HEK293 (cell line): ENCODE measurements at regions not wholly inside any gene's neighbourhood (a gene's known extent, or its start where the extent isn't known, plus 50 kb on each side); places are given as distances from the start of the nearest gene placed in this dataset.
"Not testable (repeated sequence)": the region's sequence is repeated elsewhere in the genome, so short reads cannot be mapped to it uniquely, and the experiment has no call there.

Experiments
- CTCF ChIA-PET: fragments of 350-600 bp; formaldehyde crosslinking; extraction: SDS; loops from one replicate; lab custom pipeline; 2021; ENCODE audit warnings: antibody characterized with exemption; lab: Yijun Ruan, JAX
- POLR2A ChIA-PET: fragments of 300-600 bp; formaldehyde crosslinking; extraction: SDS; loops from one replicate; lab custom pipeline; 2020; ENCODE audit warnings: antibody characterized with exemption, inconsistent platforms; lab: Yijun Ruan, JAX
- H3K27ac ChIP-seq: fragments of 200-500 bp; sonication (Bioruptor generic); 2 replicates; pipeline ENCODE4 v1.5.1; 2014; ENCODE audit warnings: low read depth, low read length, control low read depth, inconsistent platforms; ENCODE audit errors: extremely low read depth
- H3K36me3 ChIP-seq, 2 experiments: fragments of 200-500 bp in 1 of 2; sonication (Bioruptor generic) in 1 of 2; 1 replicate in 1 of 2; 2 replicates in 1 of 2; pipeline ENCODE4 v1.5.1; 2014 to 2017; ENCODE audit warnings: inconsistent platforms in 2 of 2, low read length in 2 of 2; ENCODE audit not compliant: control insufficient read depth in 2 of 2, insufficient read depth in 1 of 2
- H3K4me1 ChIP-seq: fragments of 200-500 bp; sonication (Bioruptor generic); 2 replicates; pipeline ENCODE4 v1.5.1; 2014; ENCODE audit warnings: mild to moderate bottlenecking, low read length, inconsistent platforms; ENCODE audit not compliant: control insufficient read depth, insufficient read depth
- H3K4me3 ChIP-seq: 2 replicates; pipeline ENCODE4 v1.5.1; 2011; ENCODE audit warnings: low read depth, mild to moderate bottlenecking, control low read depth, low read length, moderate library complexity
- H3K9me3 ChIP-seq: fragments of 200-500 bp; sonication (Bioruptor generic); 2 replicates; pipeline ENCODE4 v1.5.1; 2014; ENCODE audit warnings: low read depth, low read length, inconsistent platforms; ENCODE audit not compliant: control insufficient read depth, insufficient read depth
- BCL11B ChIP-seq: fragments of 450-650 bp; formaldehyde crosslinking; IDR thresholded peaks from 2 replicates; pipeline ENCODE4 v1.5.1; 2016; ENCODE audit warnings: low read depth, missing biosample characterization, missing genetic modification characterization
- CTCF ChIP-seq: fragments of 450-650 bp; formaldehyde crosslinking; IDR thresholded peaks from 2 replicates; pipeline ENCODE4 v1.5.1; 2016; ENCODE audit warnings: missing biosample characterization, missing genetic modification characterization
- HOXA7 ChIP-seq: sonication (generic); formaldehyde crosslinking; IDR thresholded peaks from 2 replicates; pipeline ENCODE4 v1.8.1; 2022; ENCODE audit warnings: missing genetic modification reagents, borderline replicate concordance
- IKZF3 ChIP-seq: fragments of 450-650 bp; IDR thresholded peaks from 2 replicates; pipeline ENCODE4 v1.5.0; 2018; ENCODE audit warnings: missing biosample characterization, mild to moderate bottlenecking, missing genetic modification characterization, moderate library complexity
- MEIS1 ChIP-seq: sonication (generic); formaldehyde crosslinking; IDR thresholded peaks from 2 replicates; pipeline ENCODE4 v1.8.1; 2022; ENCODE audit warnings: missing genetic modification reagents, mild to moderate bottlenecking, borderline replicate concordance
- PRDM4 ChIP-seq: fragments of 450-650 bp; formaldehyde crosslinking; IDR thresholded peaks from 2 replicates; pipeline ENCODE4 v1.5.1; 2017; ENCODE audit warnings: missing biosample characterization, missing genetic modification characterization
- RBAK ChIP-seq: fragments of 450-650 bp; formaldehyde crosslinking; IDR thresholded peaks from 2 replicates; pipeline ENCODE4 v1.5.1; 2016; ENCODE audit warnings: missing biosample characterization, missing genetic modification characterization
- YY2 ChIP-seq: fragments of 450-650 bp; formaldehyde crosslinking; IDR thresholded peaks from 2 replicates; pipeline ENCODE4 v1.5.1; 2016; ENCODE audit warnings: missing biosample characterization, missing genetic modification characterization
- ZFP37 ChIP-seq: fragments of 450-650 bp; formaldehyde crosslinking; IDR thresholded peaks from 2 replicates; pipeline ENCODE4 v1.5.1; 2016; ENCODE audit warnings: missing biosample characterization, missing genetic modification characterization
- ZFP41 ChIP-seq: fragments of 450-650 bp; formaldehyde crosslinking; IDR thresholded peaks from 2 replicates; pipeline ENCODE4 v1.5.1; 2016; ENCODE audit warnings: missing biosample characterization, missing genetic modification characterization, borderline replicate concordance
- ZNF157 ChIP-seq: fragments of 450-650 bp; formaldehyde crosslinking; IDR thresholded peaks from 2 replicates; pipeline ENCODE4 v1.5.1; 2016; ENCODE audit warnings: missing biosample characterization, missing genetic modification characterization
- ZNF174 ChIP-seq: fragments of 450-650 bp; formaldehyde crosslinking; IDR thresholded peaks from 2 replicates; pipeline ENCODE4 v1.5.0; 2017; ENCODE audit warnings: missing biosample characterization, mild to moderate bottlenecking, missing genetic modification characterization
- ZNF175 ChIP-seq: fragments of 450-650 bp; formaldehyde crosslinking; IDR thresholded peaks from 2 replicates; pipeline ENCODE4 v1.5.1; 2016; ENCODE audit warnings: missing biosample characterization, missing genetic modification characterization
- ZNF426 ChIP-seq: fragments of 450-650 bp; formaldehyde crosslinking; IDR thresholded peaks from 2 replicates; pipeline ENCODE4 v1.5.1; 2017; ENCODE audit warnings: missing biosample characterization, missing genetic modification characterization, mild to moderate bottlenecking, inconsistent platforms, moderate library complexity
- ZNF48 ChIP-seq: fragments of 450-650 bp; formaldehyde crosslinking; IDR thresholded peaks from 2 replicates; pipeline ENCODE4 v1.5.1; 2016; ENCODE audit warnings: missing biosample characterization, missing genetic modification characterization
- ZNF596 ChIP-seq: fragments of 450-650 bp; IDR thresholded peaks from 2 replicates; pipeline ENCODE4 v1.5.0; 2018; ENCODE audit warnings: missing biosample characterization, mild to moderate bottlenecking, missing genetic modification characterization, moderate library complexity
- ZNF677 ChIP-seq: fragments of 450-650 bp; IDR thresholded peaks from 2 replicates; pipeline ENCODE4 v1.5.0; 2018; ENCODE audit warnings: missing biosample characterization, mild to moderate bottlenecking, missing genetic modification characterization, moderate library complexity
- ZNF76 ChIP-seq: fragments of 450-650 bp; formaldehyde crosslinking; IDR thresholded peaks from 2 replicates; pipeline ENCODE4; 2016; ENCODE audit warnings: low read depth, missing biosample characterization, missing genetic modification characterization, borderline replicate concordance
- ZNF776 ChIP-seq: fragments of 450-650 bp; formaldehyde crosslinking; IDR thresholded peaks from 2 replicates; pipeline ENCODE4 v1.5.0; 2017; ENCODE audit warnings: missing biosample characterization, missing genetic modification characterization, borderline replicate concordance
- ZNF785 ChIP-seq: fragments of 450-650 bp; formaldehyde crosslinking; IDR thresholded peaks from 2 replicates; pipeline ENCODE4 v1.5.1; 2016; ENCODE audit warnings: missing biosample characterization, missing genetic modification characterization
- TF ChIP-seq, protein P1 (sequence below): fragments of 450-650 bp; formaldehyde crosslinking; IDR thresholded peaks from 2 replicates; pipeline ENCODE4 v1.5.1; 2016; ENCODE audit warnings: missing biosample characterization, missing genetic modification characterization, borderline replicate concordance

GRCh38 chr2:44055664-44056063, 59.9 kb upstream of the LRPPRC start (continued):
- TF ChIP-seq, protein P1, sequence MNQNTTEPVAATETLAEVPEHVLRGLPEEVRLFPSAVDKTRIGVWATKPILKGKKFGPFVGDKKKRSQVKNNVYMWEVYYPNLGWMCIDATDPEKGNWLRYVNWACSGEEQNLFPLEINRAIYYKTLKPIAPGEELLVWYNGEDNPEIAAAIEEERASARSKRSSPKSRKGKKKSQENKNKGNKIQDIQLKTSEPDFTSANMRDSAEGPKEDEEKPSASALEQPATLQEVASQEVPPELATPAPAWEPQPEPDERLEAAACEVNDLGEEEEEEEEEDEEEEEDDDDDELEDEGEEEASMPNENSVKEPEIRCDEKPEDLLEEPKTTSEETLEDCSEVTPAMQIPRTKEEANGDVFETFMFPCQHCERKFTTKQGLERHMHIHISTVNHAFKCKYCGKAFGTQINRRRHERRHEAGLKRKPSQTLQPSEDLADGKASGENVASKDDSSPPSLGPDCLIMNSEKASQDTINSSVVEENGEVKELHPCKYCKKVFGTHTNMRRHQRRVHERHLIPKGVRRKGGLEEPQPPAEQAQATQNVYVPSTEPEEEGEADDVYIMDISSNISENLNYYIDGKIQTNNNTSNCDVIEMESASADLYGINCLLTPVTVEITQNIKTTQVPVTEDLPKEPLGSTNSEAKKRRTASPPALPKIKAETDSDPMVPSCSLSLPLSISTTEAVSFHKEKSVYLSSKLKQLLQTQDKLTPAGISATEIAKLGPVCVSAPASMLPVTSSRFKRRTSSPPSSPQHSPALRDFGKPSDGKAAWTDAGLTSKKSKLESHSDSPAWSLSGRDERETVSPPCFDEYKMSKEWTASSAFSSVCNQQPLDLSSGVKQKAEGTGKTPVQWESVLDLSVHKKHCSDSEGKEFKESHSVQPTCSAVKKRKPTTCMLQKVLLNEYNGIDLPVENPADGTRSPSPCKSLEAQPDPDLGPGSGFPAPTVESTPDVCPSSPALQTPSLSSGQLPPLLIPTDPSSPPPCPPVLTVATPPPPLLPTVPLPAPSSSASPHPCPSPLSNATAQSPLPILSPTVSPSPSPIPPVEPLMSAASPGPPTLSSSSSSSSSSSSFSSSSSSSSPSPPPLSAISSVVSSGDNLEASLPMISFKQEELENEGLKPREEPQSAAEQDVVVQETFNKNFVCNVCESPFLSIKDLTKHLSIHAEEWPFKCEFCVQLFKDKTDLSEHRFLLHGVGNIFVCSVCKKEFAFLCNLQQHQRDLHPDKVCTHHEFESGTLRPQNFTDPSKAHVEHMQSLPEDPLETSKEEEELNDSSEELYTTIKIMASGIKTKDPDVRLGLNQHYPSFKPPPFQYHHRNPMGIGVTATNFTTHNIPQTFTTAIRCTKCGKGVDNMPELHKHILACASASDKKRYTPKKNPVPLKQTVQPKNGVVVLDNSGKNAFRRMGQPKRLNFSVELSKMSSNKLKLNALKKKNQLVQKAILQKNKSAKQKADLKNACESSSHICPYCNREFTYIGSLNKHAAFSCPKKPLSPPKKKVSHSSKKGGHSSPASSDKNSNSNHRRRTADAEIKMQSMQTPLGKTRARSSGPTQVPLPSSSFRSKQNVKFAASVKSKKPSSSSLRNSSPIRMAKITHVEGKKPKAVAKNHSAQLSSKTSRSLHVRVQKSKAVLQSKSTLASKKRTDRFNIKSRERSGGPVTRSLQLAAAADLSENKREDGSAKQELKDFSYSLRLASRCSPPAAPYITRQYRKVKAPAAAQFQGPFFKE (tag by site-specific recombination) = no peak
- no peak for TF ChIP-seq MEIS1 (CRISPR knock-in tag)
- no peak for TF ChIP-seq ZNF175 (tag by site-specific recombination)
- no peak for TF ChIP-seq ZNF785

DNA sequence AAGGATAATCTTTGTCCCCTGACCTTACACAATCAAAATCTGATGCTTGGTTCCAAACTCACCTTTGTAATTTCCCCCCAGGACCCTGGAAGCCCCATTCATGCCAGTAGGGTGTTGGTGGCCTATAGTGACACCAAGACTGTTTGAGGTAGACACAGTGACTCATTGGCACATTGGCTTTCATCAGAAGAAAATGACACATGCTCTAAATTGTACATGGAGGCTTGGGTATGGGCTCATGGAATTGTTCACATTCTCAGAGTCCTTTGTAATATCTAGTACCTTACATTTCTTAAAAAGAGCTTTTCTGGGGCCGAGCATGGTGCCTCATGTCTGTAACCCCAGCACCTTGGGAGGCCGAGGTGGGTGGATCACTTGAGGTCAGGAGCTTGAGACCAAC, 61.2 kb upstream of the LRPPRC start:
- Histone ChIP-seq H3K9me3 (no peaks in the 10 kb centered on the region), H3K36me3 (no peaks in the 10 kb centered on the region), H3K27ac (no peak overlapping the region), H3K4me1 (no peaks in the 10 kb centered on the region), H3K4me3 (no peak overlapping the region)
- ChIA-PET POLR2A (no interaction called here), CTCF (interaction anchor here (1.1 kb wide), 1 partner anchor 13 kb away, joined by 5 read pairs; no protein-coding TSS in a partner anchor)
- no peak for TF ChIP-seq ZNF76 (tag by site-specific recombination)
- no peak for TF ChIP-seq ZNF677 (tag by site-specific recombination)

DNA sequence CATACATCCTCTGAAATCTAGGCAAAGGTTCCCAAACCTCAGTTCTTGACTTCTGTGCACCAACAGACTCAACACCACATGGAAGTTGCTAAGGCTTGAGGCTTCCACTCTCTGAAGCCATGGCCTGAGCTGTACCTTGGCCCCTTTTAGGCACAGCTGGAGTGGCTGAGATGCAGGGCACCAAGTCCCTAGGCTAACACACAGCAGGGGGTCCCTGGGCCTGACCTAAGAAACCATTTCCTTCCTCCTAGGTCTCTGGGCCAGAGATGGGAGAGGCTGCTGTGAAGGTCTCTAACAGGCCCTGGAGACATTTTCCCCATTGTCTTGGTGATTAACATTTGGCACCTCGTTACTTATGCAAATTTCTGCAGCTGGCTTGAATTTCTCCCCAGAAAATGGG, 64.5 kb upstream of the LRPPRC start:
- CTCF ChIA-PET, H3K36me3 ChIP-seq, H3K9me3 ChIP-seq, H3K4me1 ChIP-seq, POLR2A ChIA-PET, H3K4me3 ChIP-seq, H3K27ac ChIP-seq: not testable (repeated sequence)

- Histone ChIP-seq H3K36me3 (no peaks in the 10 kb centered on the region), H3K9me3 (no peaks in the 10 kb centered on the region), H3K4me1 (no peaks in the 10 kb centered on the region), H3K27ac (no peak overlapping the region), H3K4me3 (no peak overlapping the region)
- POLR2A ChIA-PET = no interaction called here
- CTCF ChIA-PET = no interaction called here
- TF ChIP-seq ZNF596 (tag by site-specific recombination) = no peak
- no peak for TF ChIP-seq ZNF157 (tag by site-specific recombination)
- TF ChIP-seq IKZF3 (tag by site-specific recombination) = no peak
- no peak for TF ChIP-seq PRDM4 (tag by site-specific recombination)
- TF ChIP-seq CTCF (tag by site-specific recombination) = no peak
- no peak for TF ChIP-seq ZNF426 (tag by site-specific recombination)
- TF ChIP-seq MEIS1 (CRISPR knock-in tag) = no peak
- TF ChIP-seq ZNF776 (tag by site-specific recombination) = no peak
- no peak for TF ChIP-seq ZNF785
- no peak for TF ChIP-seq YY2
- no peak for TF ChIP-seq HOXA7 (CRISPR knock-in tag)
- TF ChIP-seq RBAK (tag by site-specific recombination) = no peak
- TF ChIP-seq ZNF174 (tag by site-specific recombination) = no peak
- no peak for TF ChIP-seq BCL11B (tag by site-specific recombination)
- no peak for TF ChIP-seq ZNF48 (tag by site-specific recombination)
- TF ChIP-seq ZFP37 (tag by site-specific recombination) = no peak
- no peak for TF ChIP-seq ZFP41 (tag by site-specific recombination)
Measured at GRCh38 chr2:44060990-44061389, 65.2 kb upstream of the LRPPRC start.
